ENCODE measurements at regions not wholly inside any gene's neighbourhood (a gene's known extent, or its start where the extent isn't known, plus 50 kb on each side); places are given as distances from the start of the nearest gene placed in this dataset.

GRCh38 chr9:96122751-96123150 lies 179.2 kb downstream of the HSD17B3 start:
- Histone ChIP-seq H3K9ac (ENCODE audit: low read depth, low read length, poor library complexity, severe bottlenecking) (no peak overlapping the region), H3F3A (ENCODE audit: low read depth) (no peaks in the 10 kb centered on the region), H2AFZ (ENCODE audit: low read length) (no peak overlapping the region), H3K79me2 (ENCODE audit: insufficient read depth, low read length) (no peaks in the 10 kb centered on the region), H3K27me3 (ENCODE audit: insufficient read depth, low read length, poor library complexity, severe bottlenecking) (no peaks in the 10 kb centered on the region), H3K9me3 (ENCODE audit: insufficient read depth, low read depth, low read length) (peaks cover 7% of the 10 kb centered on the region), H3K36me3 (ENCODE audit: insufficient read depth, low read length) (no peaks in the 10 kb centered on the region), H4K20me1 (ENCODE audit: insufficient read depth, low read length, poor library complexity, severe bottlenecking) (no peaks in the 10 kb centered on the region), H3K4me1 (ENCODE audit: insufficient read depth, low read length, poor library complexity, severe bottlenecking) (peaks cover 19% of the 10 kb centered on the region), H3K4me2 (ENCODE audit: low read depth, low read length, poor library complexity, severe bottlenecking) (no peak overlapping the region), H3K4me3 (ENCODE audit: low read length, poor library complexity, severe bottlenecking) (no peak overlapping the region), H3K9me2 (replicated peaks; ENCODE audit: low read depth, low read length) (no peaks in the 10 kb centered on the region)
- no peak for TF ChIP-seq EZH2phosphoT487 (IDR thresholded peaks at IDR 0.05; ENCODE audit: borderline replicate concordance)
- no peak for TF ChIP-seq CTCF (conservative IDR thresholded peaks at IDR 0.05; ENCODE audit: low read length)

GRCh38 chr9:96122282-96122681 lies 179.7 kb downstream of the HSD17B3 start:
- peaks cover 24% of the 10 kb centered on the region for H3K4me1 ChIP-seq (ENCODE audit: insufficient read depth, low read length, poor library complexity, severe bottlenecking)
- no peak overlapping the region for H3K9ac ChIP-seq (ENCODE audit: low read depth, low read length, poor library complexity, severe bottlenecking)
- H3K4me2 ChIP-seq (ENCODE audit: low read depth, low read length, poor library complexity, severe bottlenecking) = no peak overlapping the region
- H3K27me3 ChIP-seq (ENCODE audit: insufficient read depth, low read length, poor library complexity, severe bottlenecking) = no peaks in the 10 kb centered on the region
- H3F3A ChIP-seq (ENCODE audit: low read depth) = no peaks in the 10 kb centered on the region
- no peak overlapping the region for H3K4me3 ChIP-seq (ENCODE audit: low read length, poor library complexity, severe bottlenecking)
- H3K9me2 ChIP-seq (replicated peaks; ENCODE audit: low read depth, low read length) = no peaks in the 10 kb centered on the region
- no peaks in the 10 kb centered on the region for H3K79me2 ChIP-seq (ENCODE audit: insufficient read depth, low read length)
- H2AFZ ChIP-seq (ENCODE audit: low read length) = no peak overlapping the region
- no peak for TF ChIP-seq EZH2phosphoT487 (IDR thresholded peaks at IDR 0.05; ENCODE audit: borderline replicate concordance)
- TF ChIP-seq CTCF (conservative IDR thresholded peaks at IDR 0.05; ENCODE audit: low read length) = no peak
- H3K9me3 ChIP-seq (ENCODE audit: insufficient read depth, low read depth, low read length) = peaks cover 7% of the 10 kb centered on the region
- H4K20me1 ChIP-seq (ENCODE audit: insufficient read depth, low read length, poor library complexity, severe bottlenecking) = no peaks in the 10 kb centered on the region
- no peaks in the 10 kb centered on the region for H3K36me3 ChIP-seq (ENCODE audit: insufficient read depth, low read length)

- H3K9me3 ChIP-seq (ENCODE audit: insufficient read depth, low read depth, low read length) = peaks cover 7% of the 10 kb centered on the region
- no peaks in the 10 kb centered on the region for H3F3A ChIP-seq (ENCODE audit: low read depth)
- no peak overlapping the region for H2AFZ ChIP-seq (ENCODE audit: low read length)
- no peak overlapping the region for H3K4me3 ChIP-seq (ENCODE audit: low read length, poor library complexity, severe bottlenecking)
- TF ChIP-seq EZH2phosphoT487 (IDR thresholded peaks at IDR 0.05; ENCODE audit: borderline replicate concordance) (no peak), CTCF (conservative IDR thresholded peaks at IDR 0.05; ENCODE audit: low read length) (no peak)
- H3K79me2 ChIP-seq (ENCODE audit: insufficient read depth, low read length) = no peaks in the 10 kb centered on the region
- no peaks in the 10 kb centered on the region for H3K27me3 ChIP-seq (ENCODE audit: insufficient read depth, low read length, poor library complexity, severe bottlenecking)
- H3K9ac ChIP-seq (ENCODE audit: low read depth, low read length, poor library complexity, severe bottlenecking) = no peak overlapping the region
- no peaks in the 10 kb centered on the region for H3K9me2 ChIP-seq (replicated peaks; ENCODE audit: low read depth, low read length)
- H4K20me1 ChIP-seq (ENCODE audit: insufficient read depth, low read length, poor library complexity, severe bottlenecking) = no peaks in the 10 kb centered on the region
- H3K36me3 ChIP-seq (ENCODE audit: insufficient read depth, low read length) = no peaks in the 10 kb centered on the region
- no peak overlapping the region for H3K4me2 ChIP-seq (ENCODE audit: low read depth, low read length, poor library complexity, severe bottlenecking)
- peaks cover 35% of the 10 kb centered on the region for H3K4me1 ChIP-seq (ENCODE audit: insufficient read depth, low read length, poor library complexity, severe bottlenecking)
These were observed 180.8 kb downstream of the HSD17B3 start for GRCh38 chr9:96121136-96121535.

All from Loucy (cell line).